ENCODE measurements at regions not wholly inside any gene's neighbourhood (a gene's known extent, or its start where the extent isn't known, plus 50 kb on each side); places are given as distances from the start of the nearest gene placed in this dataset.

- TF ChIP-seq CTCF (IDR thresholded peaks at IDR 0.05; ENCODE audit: low read length) (no peak), EZH2 (IDR thresholded peaks at IDR 0.05; ENCODE audit: borderline replicate concordance, low read length) (no peak)
These were observed 147.8 kb upstream of the SPHKAP start for GRCh38 chr2:228329282-228329681.
